Ectodermal cell (in vitro differentiated cells): ENCODE measurements at regions not wholly inside any gene's neighbourhood (a gene's known extent, or its start where the extent isn't known, plus 50 kb on each side); places are given as distances from the start of the nearest gene placed in this dataset.

Source experiments
- H3K27ac ChIP-seq: 2 replicates; pipeline ENCODE4 v1.7.0; 2013; ENCODE audit warnings: mild to moderate bottlenecking, low read depth, low read length; ENCODE audit not compliant: insufficient read depth, poor library complexity, severe bottlenecking
- H3K27me3 ChIP-seq: 2 replicates; pipeline ENCODE4 v1.7.0; 2013; ENCODE audit warnings: mild to moderate bottlenecking, low read length; ENCODE audit not compliant: insufficient read depth, control insufficient read depth, poor library complexity, severe bottlenecking
- H3K36me3 ChIP-seq: one replicate; pipeline ENCODE4 v1.7.0; 2013; ENCODE audit warnings: low read length; ENCODE audit not compliant: control insufficient read depth, insufficient read depth
- H3K4me1 ChIP-seq: one replicate; pipeline ENCODE4 v1.7.0; 2013; ENCODE audit warnings: low read length; ENCODE audit not compliant: control insufficient read depth, insufficient read depth
- H3K4me3 ChIP-seq: 2 replicates; pipeline ENCODE4 v1.7.0; 2013; ENCODE audit warnings: low read depth, low read length, control low read depth; ENCODE audit not compliant: insufficient read depth
- H3K9me3 ChIP-seq: 2 replicates; pipeline ENCODE4 v1.7.0; 2013; ENCODE audit warnings: mild to moderate bottlenecking, low read length, moderate library complexity; ENCODE audit not compliant: control insufficient read depth
- WGBS, 2 experiments: methylation state at CpG; one replicate each; pipeline ENCODE4 v1.1.7; 2013; ENCODE audit warnings: missing lambda C conversion rate in 2 of 2; 5-methylcytosine and 5-hydroxymethylcytosine counted together

DNA sequence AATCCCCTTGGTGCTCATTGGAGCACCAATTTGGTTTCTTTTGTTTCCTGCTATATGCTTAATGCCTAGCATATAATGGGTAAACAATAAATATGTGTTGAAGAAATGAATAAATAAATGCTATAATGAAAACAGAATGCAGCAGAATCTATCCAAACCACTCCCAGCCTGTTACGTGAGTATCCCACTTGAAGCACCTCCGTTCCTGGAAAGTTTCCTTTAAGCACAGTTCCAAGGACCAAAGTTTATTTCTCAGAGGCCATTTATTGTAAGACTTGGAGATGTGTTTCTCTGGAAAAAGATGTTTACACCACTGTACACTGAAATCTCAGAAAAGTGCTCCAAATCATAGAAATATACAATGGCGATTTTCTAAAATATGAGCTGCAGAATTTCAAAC, 187.0 kb downstream of the SOX9 start:
- Histone ChIP-seq H3K27ac (no peak overlapping the region), H3K4me3 (no peak overlapping the region), H3K4me1 (peaks cover 7% of the 10 kb centered on the region), H3K27me3 (no peaks in the 10 kb centered on the region), H3K36me3 (no peaks in the 10 kb centered on the region), H3K9me3 (no peaks in the 10 kb centered on the region)
- WGBS, 2 experiments, result 88 to 93% methylated on average over 3 of the region's 3 CpGs

DNA sequence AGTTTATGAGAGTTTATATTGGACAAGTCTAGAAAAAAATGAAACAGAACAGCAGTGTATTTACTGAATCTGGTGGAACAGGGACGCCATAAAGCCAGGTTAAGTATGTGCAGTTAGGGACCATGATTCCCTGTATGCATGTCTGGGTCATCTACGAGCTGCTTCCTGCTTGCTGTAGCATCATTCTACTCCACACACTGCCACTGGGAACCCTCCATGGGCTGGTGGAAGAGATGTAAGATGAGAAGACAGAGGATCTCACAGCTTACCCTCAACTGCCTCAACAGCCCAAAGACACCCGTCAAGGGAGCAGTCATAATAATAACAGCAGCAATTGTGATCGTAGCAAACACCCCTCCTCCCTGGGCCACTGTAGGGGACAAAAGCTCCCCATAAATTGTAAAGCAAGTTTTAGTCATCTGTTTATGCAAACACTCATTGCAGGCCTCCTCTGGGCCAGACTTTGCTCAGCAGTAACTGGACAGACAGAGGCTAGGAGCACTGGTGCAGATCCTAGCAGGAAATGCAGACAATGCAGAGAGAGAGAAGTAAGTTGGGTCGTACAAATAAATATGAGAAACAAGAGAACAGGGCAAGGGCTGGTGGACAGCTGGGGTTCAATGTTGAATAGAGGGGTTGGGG, 188.0 kb downstream of the SOX9 start:
- Histone ChIP-seq H3K36me3 (no peaks in the 10 kb centered on the region), H3K27me3 (no peaks in the 10 kb centered on the region), H3K4me3 (no peak overlapping the region), H3K4me1 (peaks cover 7% of the 10 kb centered on the region), H3K27ac (no peak overlapping the region), H3K9me3 (no peaks in the 10 kb centered on the region)
- 92 to 94% methylated on average over 4 to 5 of the region's 5 CpGs for WGBS, 2 experiments

DNA sequence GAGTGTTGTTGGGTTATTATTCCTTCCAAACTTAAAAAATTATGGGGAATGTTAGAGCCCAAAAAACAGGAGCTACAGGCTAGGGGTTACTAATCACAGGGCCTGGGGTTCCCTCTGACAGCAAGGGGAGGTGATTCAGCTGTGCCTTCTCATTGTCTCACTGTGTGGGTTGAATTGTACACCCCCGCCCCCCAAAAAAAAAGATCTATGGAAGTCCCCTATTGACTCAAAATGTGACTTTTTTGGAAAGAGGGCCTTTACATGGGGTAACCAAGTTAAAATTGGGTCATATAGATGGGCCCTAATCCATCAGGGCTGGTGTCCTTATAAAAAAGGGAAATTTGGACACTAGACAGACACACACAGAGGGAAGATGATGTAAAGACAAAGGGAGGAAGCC, 190.2 kb downstream of the SOX9 start:
- H3K4me3 ChIP-seq, result no peak overlapping the region
- no peak overlapping the region for H3K27ac ChIP-seq
- peaks cover 1% of the 10 kb centered on the region for H3K4me1 ChIP-seq
- no peaks in the 10 kb centered on the region for H3K36me3 ChIP-seq
- no peaks in the 10 kb centered on the region for H3K9me3 ChIP-seq
- no peaks in the 10 kb centered on the region for H3K27me3 ChIP-seq
- 95 to 100% methylated on average over 1 of the region's 1 CpG for WGBS, 2 experiments

DNA sequence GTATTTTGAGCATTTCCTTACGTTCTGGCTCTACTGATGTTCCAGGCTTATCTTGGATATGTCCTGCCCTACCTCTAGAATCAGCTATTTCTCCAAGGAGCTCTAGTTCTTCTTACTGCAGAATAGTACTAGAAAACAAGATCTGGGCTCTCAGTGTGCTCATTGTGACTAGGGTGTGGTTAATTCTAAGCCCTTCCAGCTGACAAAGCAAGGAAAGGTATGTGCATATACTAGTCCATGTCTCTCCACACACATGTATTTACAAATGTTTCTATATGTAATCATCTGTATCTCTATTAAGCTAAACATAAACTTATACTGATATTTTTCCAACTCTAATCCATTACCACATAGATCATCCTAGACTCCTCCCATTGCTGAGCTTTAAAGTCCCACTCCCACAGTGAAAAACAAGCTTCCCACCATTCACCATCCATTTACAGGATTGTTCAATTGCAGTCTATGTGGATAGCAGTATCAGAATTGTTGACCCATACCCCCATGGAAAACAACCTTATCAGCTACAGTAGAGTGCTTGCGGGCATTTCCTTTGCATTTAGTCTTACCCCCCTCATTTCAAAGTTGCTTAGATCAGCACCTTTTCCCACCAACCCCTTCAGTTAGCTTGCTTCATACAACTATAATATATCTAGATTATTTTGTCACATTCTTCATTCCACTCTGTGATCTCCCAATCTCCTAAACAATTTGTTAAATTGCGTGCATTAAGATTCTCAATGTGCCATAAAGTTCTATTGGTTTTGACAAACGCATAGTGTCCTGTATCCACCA, 194.5 kb downstream of the SOX9 start:
- Histone ChIP-seq H3K4me1 (no peaks in the 10 kb centered on the region), H3K9me3 (no peaks in the 10 kb centered on the region), H3K27me3 (no peaks in the 10 kb centered on the region), H3K4me3 (no peak overlapping the region), H3K36me3 (no peaks in the 10 kb centered on the region), H3K27ac (no peak overlapping the region)
- 92 to 93% methylated on average over 4 of the region's 4 CpGs for WGBS, 2 experiments

DNA sequence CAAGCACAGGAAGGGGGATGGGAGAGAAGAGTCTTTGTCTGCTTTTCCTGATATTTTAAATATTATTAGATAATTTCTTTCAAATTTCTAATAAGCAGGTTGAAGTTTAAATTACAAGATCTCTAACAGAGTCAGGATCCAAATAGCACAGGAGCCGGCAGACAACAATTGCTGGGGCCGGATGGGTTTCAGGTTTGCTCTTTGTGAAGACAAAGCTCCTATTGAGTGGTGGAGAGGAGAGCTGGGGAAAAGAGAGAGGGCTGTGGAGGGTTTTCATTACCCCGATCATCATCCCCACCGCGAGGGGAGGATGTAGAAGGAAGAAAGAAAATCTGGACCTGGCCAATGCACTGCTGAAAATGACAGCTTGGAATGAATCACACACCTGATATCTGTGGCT, 197.3 kb downstream of the SOX9 start:
- Histone ChIP-seq H3K36me3 (no peaks in the 10 kb centered on the region), H3K27me3 (no peaks in the 10 kb centered on the region), H3K27ac (no peak overlapping the region), H3K4me1 (no peaks in the 10 kb centered on the region), H3K9me3 (no peaks in the 10 kb centered on the region), H3K4me3 (no peak overlapping the region)
- 82 to 83% methylated on average over 5 of the region's 5 CpGs for WGBS, 2 experiments

DNA sequence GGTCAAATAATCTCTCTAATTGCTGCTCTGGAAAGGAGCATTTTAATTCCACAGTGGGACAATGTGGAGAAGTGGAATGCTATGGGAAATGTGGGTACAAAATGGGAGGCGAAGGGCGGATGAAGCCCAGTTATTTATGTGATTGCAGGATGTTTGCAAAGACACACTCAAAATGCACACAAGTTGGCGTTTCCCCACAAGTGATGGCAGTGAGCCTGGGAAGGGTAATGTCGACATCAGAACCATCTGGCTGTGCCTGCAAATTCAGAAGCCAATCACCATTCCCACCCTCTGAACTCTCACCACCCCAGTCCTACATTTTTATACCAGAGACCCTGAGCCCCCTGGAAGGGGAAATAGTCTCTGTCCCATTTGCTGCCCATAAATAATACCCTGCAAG, 201.1 kb downstream of the SOX9 start:
- no peak overlapping the region for H3K4me3 ChIP-seq
- H3K27ac ChIP-seq, result no peak overlapping the region
- no peaks in the 10 kb centered on the region for H3K27me3 ChIP-seq
- no peaks in the 10 kb centered on the region for H3K9me3 ChIP-seq
- H3K4me1 ChIP-seq, result no peaks in the 10 kb centered on the region
- 93 to 94% methylated on average over 4 of the region's 4 CpGs for WGBS, 2 experiments
- H3K36me3 ChIP-seq, result no peaks in the 10 kb centered on the region

DNA sequence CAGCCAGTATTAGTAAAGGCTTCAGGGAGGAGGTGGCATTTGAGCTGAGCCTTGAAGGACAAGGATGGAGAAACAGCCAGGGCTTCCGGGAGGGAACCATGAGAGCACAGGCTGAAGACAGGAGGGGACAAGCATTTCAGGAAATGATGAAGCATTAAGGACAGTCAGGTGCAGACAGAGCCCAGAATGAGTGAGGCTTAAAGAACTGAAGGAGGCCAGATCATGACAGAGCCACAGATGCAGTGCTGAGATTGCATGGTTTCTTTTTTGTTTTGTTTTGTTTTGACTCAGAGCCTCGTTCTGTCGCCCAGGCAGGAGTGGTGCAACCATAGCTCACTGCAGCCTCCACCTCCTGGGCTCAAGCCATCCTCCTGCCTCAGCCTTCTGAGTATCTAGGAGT, 211.5 kb downstream of the SOX9 start:
- H3K27me3 ChIP-seq, result no peaks in the 10 kb centered on the region
- H3K9me3 ChIP-seq, result no peaks in the 10 kb centered on the region
- no peaks in the 10 kb centered on the region for H3K36me3 ChIP-seq
- H3K27ac ChIP-seq, result no peak overlapping the region
- 84 to 93% methylated on average over 3 of the region's 3 CpGs for WGBS, 2 experiments
- H3K4me1 ChIP-seq, result peaks cover 8% of the 10 kb centered on the region
- no peak overlapping the region for H3K4me3 ChIP-seq

DNA sequence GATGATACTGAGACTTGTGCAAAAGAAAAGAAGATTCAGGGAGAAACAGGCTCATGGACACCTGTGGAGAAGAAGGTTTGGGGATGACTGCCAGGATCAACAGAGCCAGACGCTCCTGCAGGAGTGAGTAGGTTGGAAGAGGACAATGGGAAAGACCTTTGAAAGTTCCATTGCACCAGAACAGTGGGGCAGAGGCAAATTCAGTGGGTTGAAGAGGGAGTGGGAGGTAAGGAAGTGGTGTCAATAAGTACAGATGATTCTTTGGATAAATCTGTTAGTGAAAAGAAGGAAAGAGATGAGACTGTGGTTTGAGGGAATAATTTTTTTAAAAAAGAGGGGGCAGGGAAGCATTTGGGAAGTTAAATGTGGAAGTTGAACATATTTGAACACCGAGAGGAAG, 212.8 kb downstream of the SOX9 start:
- Histone ChIP-seq H3K4me3 (no peak overlapping the region), H3K4me1 (peaks cover 8% of the 10 kb centered on the region), H3K27ac (no peak overlapping the region), H3K9me3 (no peaks in the 10 kb centered on the region), H3K27me3 (no peaks in the 10 kb centered on the region), H3K36me3 (no peaks in the 10 kb centered on the region)
- WGBS, 2 experiments, result 86 to 90% methylated on average over 2 of the region's 2 CpGs

DNA sequence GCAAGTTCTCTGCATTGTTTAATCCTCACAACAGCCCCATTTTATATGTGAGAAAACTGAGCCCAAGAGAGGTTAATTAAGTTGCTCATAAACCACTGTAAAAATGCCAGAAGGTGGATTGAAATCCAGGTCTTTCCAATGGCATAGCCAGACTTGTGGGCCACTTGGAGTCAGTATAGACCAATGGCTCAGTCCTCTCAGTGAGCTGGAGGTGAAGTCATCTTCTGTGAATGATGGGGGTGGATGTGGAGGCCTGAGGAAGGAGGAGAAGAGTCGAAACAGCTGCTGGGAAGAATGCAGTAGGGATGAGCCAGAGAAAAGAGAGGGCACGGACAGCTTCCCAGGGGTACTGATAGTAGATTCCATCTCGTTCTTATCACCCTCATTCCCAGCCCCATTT, 213.4 kb downstream of the SOX9 start:
- no peaks in the 10 kb centered on the region for H3K9me3 ChIP-seq
- H3K27ac ChIP-seq, result no peak overlapping the region
- H3K36me3 ChIP-seq, result no peaks in the 10 kb centered on the region
- no peaks in the 10 kb centered on the region for H3K27me3 ChIP-seq
- 84 to 88% methylated on average over 3 of the region's 3 CpGs for WGBS, 2 experiments
- H3K4me3 ChIP-seq, result no peak overlapping the region
- H3K4me1 ChIP-seq, result peaks cover 12% of the 10 kb centered on the region

DNA sequence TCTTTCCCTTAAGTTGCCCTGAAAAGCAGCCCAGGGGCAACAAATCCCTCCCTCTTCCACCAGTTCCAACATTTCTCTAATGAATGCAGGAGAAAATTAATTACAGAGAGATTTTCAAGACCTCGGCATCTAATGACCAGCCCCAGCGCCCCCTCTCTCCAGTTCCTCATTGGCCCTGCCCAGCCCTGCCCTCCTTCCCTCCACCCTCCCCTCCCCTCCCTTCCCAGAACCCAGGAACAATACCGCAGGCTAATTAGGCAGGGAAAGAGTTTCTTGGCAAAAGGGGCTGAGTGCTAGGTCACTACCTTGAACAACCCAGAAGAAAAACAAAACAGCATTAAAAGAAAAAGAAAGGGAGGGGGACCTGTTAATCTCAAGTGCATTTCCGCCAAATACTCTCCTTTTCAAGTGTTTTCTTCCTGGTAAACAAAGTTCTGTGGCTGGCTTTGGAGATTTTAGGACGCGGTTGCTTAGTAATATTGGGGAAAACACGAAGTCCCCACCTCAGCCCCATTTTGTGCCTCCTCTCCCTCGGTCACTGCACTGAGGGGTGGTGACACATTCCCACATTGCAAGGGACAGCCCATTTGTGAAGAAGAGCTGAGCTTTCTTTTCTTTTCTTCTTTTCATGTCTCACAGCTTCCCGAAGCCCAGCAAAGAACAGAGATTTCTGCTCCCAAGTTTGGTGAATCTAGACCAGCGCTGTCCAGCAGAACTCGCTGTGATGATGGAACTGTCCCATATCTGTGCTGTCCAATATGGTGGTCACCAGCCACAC, 215.4 kb downstream of the SOX9 start:
- Histone ChIP-seq H3K36me3 (no peaks in the 10 kb centered on the region), H3K27me3 (no peaks in the 10 kb centered on the region), H3K4me1 (peaks cover 15% of the 10 kb centered on the region), H3K27ac (no peak overlapping the region), H3K4me3 (no peak overlapping the region), H3K9me3 (no peaks in the 10 kb centered on the region)
- WGBS, 2 experiments, result 71% methylated on average over 11 of the region's 11 CpGs
